ENCODE measurements at regions not wholly inside any gene's neighbourhood (a gene's known extent, or its start where the extent isn't known, plus 50 kb on each side); places are given as distances from the start of the nearest gene placed in this dataset.

GRCh38 chr10:14453593-14453992 is 122.9 kb upstream of the FRMD4A start:
- Mint-ChIP-seq H3K4me1 (no peaks in the 10 kb centered on the region), H3K4me3 (no peak overlapping the region), H3K27me3 (peaks cover 23% of the 10 kb centered on the region), H3K27ac (no peak overlapping the region), H3K9me3 (ENCODE audit: insufficient read depth) (peaks cover 4% of the 10 kb centered on the region)
- DNase-seq (no peak), ATAC-seq (ENCODE audit: low read depth) (no peak)
- Histone ChIP-seq H2AFZ (ENCODE audit: insufficient read depth, low read depth, low read length, poor library complexity, severe bottlenecking) (no peak overlapping the region), H3K79me2 (ENCODE audit: control insufficient read depth, insufficient read depth, low read length) (no peaks in the 10 kb centered on the region), H3K27me3 (replicated peaks in 1 of 4; ENCODE audit: control extremely low read depth in 1 of 4, control insufficient read depth in 3 of 4, insufficient read depth in 4 of 4, low read length in 3 of 4) (no peaks in the 10 kb centered on the region), H3K4me1 (ENCODE audit: control insufficient read depth in 2 of 2, insufficient read depth in 2 of 2, low read length in 2 of 2) (no peaks in the 10 kb centered on the region), H3K4me2 (replicated peaks; ENCODE audit: low read depth, low read length, poor library complexity, severe bottlenecking) (no peak overlapping the region), H3K27ac (ENCODE audit: low read length in 2 of 2) (no peak overlapping the region), H4K20me1 (ENCODE audit: control insufficient read depth, insufficient read depth, low read length, poor library complexity, severe bottlenecking) (no peaks in the 10 kb centered on the region), H3K36me3 (replicated peaks in 1 of 2; ENCODE audit: control extremely low read depth in 1 of 2, control insufficient read depth in 1 of 2, extremely low read depth in 1 of 2, insufficient read depth in 2 of 2, low read length in 1 of 2) (no peaks in the 10 kb centered on the region), H3K4me3 (ENCODE audit: control extremely low read depth in 1 of 5, extremely low read depth in 1 of 5, insufficient read depth in 1 of 5, low read depth in 2 of 5, low read length in 4 of 5) (no peak overlapping the region), H3K9me3 (ENCODE audit: control extremely low read depth in 1 of 3, control insufficient read depth in 2 of 3, insufficient read depth in 1 of 3, low read length in 2 of 3) (no peaks in the 10 kb centered on the region), H3K9ac (ENCODE audit: low read length) (no peak overlapping the region)
- intact Hi-C loops (cut with micrococcal nuclease), result no loop called here
- ChIA-PET CTCF (no interaction called here), POLR2A (no interaction called here)
- 91% methylated on average over 4 of the region's 4 CpGs for WGBS (ENCODE audit: insufficient coverage)
- TF ChIP-seq CTCF (IDR thresholded peaks at IDR 0.05), result no peak

DNA sequence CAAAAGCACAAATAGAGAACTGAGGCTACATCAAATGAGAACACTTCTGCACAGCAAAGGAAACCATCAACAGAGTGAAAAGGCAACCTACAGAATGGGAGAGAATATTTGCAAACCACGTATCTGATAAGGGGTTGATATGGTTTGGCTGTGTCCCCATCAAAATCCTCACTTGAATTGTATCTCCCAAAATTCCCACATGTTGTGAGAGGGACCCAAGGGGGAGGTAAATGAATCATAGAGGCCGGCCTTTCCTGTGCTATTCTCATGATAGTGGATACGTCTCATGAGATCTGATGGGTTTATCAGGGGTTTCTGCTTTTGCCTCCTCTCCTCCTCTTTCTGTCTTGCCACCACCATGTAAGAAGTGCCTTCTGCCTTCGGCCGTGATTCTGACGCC is 120.6 kb upstream of the FRMD4A start:
- 90% methylated on average over 2 of the region's 6 CpGs for WGBS (ENCODE audit: insufficient coverage)

More for the DNA sequence above, 120.6 kb upstream of the FRMD4A start:
- ChIA-PET POLR2A (no interaction called here), CTCF (no interaction called here)
- no peak overlapping the region for H3K27ac Mint-ChIP-seq
- Histone ChIP-seq H3K36me3 (replicated peaks in 1 of 2; ENCODE audit: control extremely low read depth in 1 of 2, control insufficient read depth in 1 of 2, extremely low read depth in 1 of 2, insufficient read depth in 2 of 2, low read length in 1 of 2) (no peaks in the 10 kb centered on the region), H4K20me1 (ENCODE audit: control insufficient read depth, insufficient read depth, low read length, poor library complexity, severe bottlenecking) (no peaks in the 10 kb centered on the region), H3K9ac (ENCODE audit: low read length) (no peak overlapping the region), H3K9me3 (ENCODE audit: control extremely low read depth in 1 of 3, control insufficient read depth in 2 of 3, insufficient read depth in 1 of 3, low read length in 2 of 3) (no peaks in the 10 kb centered on the region), H2AFZ (ENCODE audit: insufficient read depth, low read depth, low read length, poor library complexity, severe bottlenecking) (no peak overlapping the region), H3K27me3 (replicated peaks in 1 of 4; ENCODE audit: control extremely low read depth in 1 of 4, control insufficient read depth in 3 of 4, insufficient read depth in 4 of 4, low read length in 3 of 4) (no peaks in the 10 kb centered on the region), H3K27ac (ENCODE audit: low read length in 2 of 2) (no peak overlapping the region), H3K4me3 (ENCODE audit: control extremely low read depth in 1 of 5, extremely low read depth in 1 of 5, insufficient read depth in 1 of 5, low read depth in 2 of 5, low read length in 4 of 5) (no peak overlapping the region), H3K4me1 (ENCODE audit: control insufficient read depth in 2 of 2, insufficient read depth in 2 of 2, low read length in 2 of 2) (no peaks in the 10 kb centered on the region), H3K79me2 (ENCODE audit: control insufficient read depth, insufficient read depth, low read length) (no peaks in the 10 kb centered on the region), H3K4me2 (replicated peaks; ENCODE audit: low read depth, low read length, poor library complexity, severe bottlenecking) (no peak overlapping the region)
- no peaks in the 10 kb centered on the region for H3K9me3 Mint-ChIP-seq (ENCODE audit: insufficient read depth)
- intact Hi-C loops (cut with micrococcal nuclease), result no loop called here
- no peak for ATAC-seq (ENCODE audit: low read depth)
- no peak for TF ChIP-seq CTCF (IDR thresholded peaks at IDR 0.05)
- no peak for TF ChIP-seq EZH2 (IDR thresholded peaks at IDR 0.05; ENCODE audit: borderline replicate concordance, insufficient read depth, low read depth, low read length, poor library complexity, severe bottlenecking)
- DNase-seq, result no peak
- H3K4me3 Mint-ChIP-seq, result no peak overlapping the region
- no peaks in the 10 kb centered on the region for H3K4me1 Mint-ChIP-seq
- peaks cover 11% of the 10 kb centered on the region for H3K27me3 Mint-ChIP-seq

All from B cell (primary cell).